ENCODE measurements at regions not wholly inside any gene's neighbourhood (a gene's known extent, or its start where the extent isn't known, plus 50 kb on each side); places are given as distances from the start of the nearest gene placed in this dataset.
"Not testable (repeated sequence)": the region's sequence is repeated elsewhere in the genome, so short reads cannot be mapped to it uniquely, and the experiment has no call there.

DNA sequence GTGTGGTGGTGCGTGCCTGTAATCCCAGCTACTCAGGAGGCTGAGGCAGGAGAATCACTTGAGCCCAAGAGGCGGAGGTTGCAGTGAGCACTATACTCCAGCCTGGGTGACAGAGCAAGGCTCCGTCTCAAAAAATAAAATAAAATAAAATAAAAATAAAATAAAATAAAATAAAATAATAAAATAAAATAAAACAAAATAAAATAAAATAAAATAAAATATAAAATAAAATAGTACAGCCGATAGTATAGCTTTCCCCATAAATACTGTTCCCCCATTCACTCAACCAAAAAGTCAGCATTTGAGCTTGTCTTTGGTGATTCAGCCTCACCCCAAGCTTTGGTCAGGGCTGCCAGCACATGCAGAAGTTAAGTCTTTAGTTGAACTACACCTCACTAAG lies 144.2 kb upstream of the TRPC5 start:
- TF ChIP-seq, protein P1, sequence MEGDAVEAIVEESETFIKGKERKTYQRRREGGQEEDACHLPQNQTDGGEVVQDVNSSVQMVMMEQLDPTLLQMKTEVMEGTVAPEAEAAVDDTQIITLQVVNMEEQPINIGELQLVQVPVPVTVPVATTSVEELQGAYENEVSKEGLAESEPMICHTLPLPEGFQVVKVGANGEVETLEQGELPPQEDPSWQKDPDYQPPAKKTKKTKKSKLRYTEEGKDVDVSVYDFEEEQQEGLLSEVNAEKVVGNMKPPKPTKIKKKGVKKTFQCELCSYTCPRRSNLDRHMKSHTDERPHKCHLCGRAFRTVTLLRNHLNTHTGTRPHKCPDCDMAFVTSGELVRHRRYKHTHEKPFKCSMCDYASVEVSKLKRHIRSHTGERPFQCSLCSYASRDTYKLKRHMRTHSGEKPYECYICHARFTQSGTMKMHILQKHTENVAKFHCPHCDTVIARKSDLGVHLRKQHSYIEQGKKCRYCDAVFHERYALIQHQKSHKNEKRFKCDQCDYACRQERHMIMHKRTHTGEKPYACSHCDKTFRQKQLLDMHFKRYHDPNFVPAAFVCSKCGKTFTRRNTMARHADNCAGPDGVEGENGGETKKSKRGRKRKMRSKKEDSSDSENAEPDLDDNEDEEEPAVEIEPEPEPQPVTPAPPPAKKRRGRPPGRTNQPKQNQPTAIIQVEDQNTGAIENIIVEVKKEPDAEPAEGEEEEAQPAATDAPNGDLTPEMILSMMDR (IDR thresholded peaks at IDR 0.05; ENCODE audit: insufficient read depth, low read depth, low read length): not testable (repeated sequence)
- not testable (repeated sequence) for TF ChIP-seq EZH2 (IDR thresholded peaks at IDR 0.05; ENCODE audit: insufficient read depth, low read length)

Data from astrocyte (in vitro differentiated cells and primary cell).